ENCODE measurements at regions not wholly inside any gene's neighbourhood (a gene's known extent, or its start where the extent isn't known, plus 50 kb on each side); places are given as distances from the start of the nearest gene placed in this dataset.

DNA sequence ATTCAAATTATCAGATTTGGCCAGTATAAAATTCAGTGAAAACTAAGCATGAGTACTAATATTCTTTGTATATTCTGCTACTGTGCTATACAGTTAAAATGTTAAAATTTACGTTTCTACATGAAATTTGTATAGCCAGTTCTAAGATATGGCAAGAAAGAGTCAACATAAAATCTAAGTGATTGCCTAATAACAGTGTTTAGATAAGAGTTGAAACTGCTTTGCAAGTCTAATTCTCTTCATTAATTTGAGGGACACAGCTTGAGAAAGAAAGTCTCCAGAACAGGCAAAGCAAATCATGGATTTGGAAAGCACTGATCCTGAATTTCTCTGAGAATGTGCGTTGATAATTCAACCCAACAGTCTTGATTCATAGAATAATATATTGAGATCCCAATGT lies 630.9 kb upstream of the USP24 start:
- Histone ChIP-seq H3K4me2 (ENCODE audit: low read length) (no peak overlapping the region), H2AFZ (ENCODE audit: low read length) (no peak overlapping the region), H3K4me3 (ENCODE audit: low read length) (no peak overlapping the region), H3K79me2 (ENCODE audit: low read length) (no peaks in the 10 kb centered on the region), H3K9me3 (ENCODE audit: low read length) (no peaks in the 10 kb centered on the region), H3K27ac (ENCODE audit: low read length) (no peak overlapping the region), H3F3A (ENCODE audit: low read length, unreplicated experiment) (no peaks in the 10 kb centered on the region), H4K20me1 (ENCODE audit: low read length) (no peaks in the 10 kb centered on the region), H3K4me1 (ENCODE audit: insufficient read depth, low read length) (no peaks in the 10 kb centered on the region), H3K36me3 (ENCODE audit: low read depth, low read length) (no peaks in the 10 kb centered on the region), H3K9ac (ENCODE audit: low read length) (no peak overlapping the region), H3K9me2 (replicated peaks; ENCODE audit: low read length) (no peaks in the 10 kb centered on the region), H3K27me3 (ENCODE audit: low read length) (no peaks in the 10 kb centered on the region)
- POLR2A ChIA-PET (ENCODE audit: unreplicated experiment) = no interaction called here
- CTCF ChIA-PET = no interaction called here
- TF ChIP-seq EZH2 (IDR thresholded peaks at IDR 0.05; ENCODE audit: low read length, unreplicated experiment) = no peak
- TF ChIP-seq, protein P1, sequence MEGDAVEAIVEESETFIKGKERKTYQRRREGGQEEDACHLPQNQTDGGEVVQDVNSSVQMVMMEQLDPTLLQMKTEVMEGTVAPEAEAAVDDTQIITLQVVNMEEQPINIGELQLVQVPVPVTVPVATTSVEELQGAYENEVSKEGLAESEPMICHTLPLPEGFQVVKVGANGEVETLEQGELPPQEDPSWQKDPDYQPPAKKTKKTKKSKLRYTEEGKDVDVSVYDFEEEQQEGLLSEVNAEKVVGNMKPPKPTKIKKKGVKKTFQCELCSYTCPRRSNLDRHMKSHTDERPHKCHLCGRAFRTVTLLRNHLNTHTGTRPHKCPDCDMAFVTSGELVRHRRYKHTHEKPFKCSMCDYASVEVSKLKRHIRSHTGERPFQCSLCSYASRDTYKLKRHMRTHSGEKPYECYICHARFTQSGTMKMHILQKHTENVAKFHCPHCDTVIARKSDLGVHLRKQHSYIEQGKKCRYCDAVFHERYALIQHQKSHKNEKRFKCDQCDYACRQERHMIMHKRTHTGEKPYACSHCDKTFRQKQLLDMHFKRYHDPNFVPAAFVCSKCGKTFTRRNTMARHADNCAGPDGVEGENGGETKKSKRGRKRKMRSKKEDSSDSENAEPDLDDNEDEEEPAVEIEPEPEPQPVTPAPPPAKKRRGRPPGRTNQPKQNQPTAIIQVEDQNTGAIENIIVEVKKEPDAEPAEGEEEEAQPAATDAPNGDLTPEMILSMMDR (conservative IDR thresholded peaks at IDR 0.05; ENCODE audit: low read depth, low read length) = no peak
- TF ChIP-seq EZH2phosphoT487 (IDR thresholded peaks at IDR 0.05; ENCODE audit: borderline replicate concordance, low read length) = no peak
- ATAC-seq = no peak
- intact Hi-C loops (cut with micrococcal nuclease) = no loop called here
- no TSS peak for BruUV-seq (replicated peaks)
- no peak for DNase-seq

DNA sequence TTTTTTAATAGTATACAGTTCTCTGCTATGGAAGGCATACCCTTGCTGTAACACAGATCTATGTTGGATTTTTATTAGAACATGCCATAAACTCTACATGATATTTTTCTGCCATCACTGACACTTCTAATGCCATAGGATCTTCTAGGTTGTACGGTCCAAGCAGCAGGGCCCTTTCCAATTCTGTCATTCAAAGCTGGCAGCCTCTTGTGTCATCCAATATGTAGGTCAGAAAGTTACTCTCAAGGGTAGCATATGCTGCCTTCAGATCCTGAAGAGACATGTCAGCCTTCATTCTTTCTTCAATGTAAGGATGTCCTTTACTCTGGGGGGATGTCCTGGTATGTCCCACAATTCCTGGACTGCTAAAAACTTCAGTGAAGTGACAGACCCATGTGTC lies 629.2 kb upstream of the USP24 start:
- BruUV-seq (replicated peaks) = no TSS peak
- ChIA-PET POLR2A (ENCODE audit: unreplicated experiment) (no interaction called here), CTCF (no interaction called here)
- TF ChIP-seq, protein P1 (conservative IDR thresholded peaks at IDR 0.05; ENCODE audit: low read depth, low read length) = no peak
- H3K4me1 ChIP-seq (ENCODE audit: insufficient read depth, low read length) = no peaks in the 10 kb centered on the region
- DNase-seq (no peak), ATAC-seq (no peak)
- no peaks in the 10 kb centered on the region for H3K79me2 ChIP-seq (ENCODE audit: low read length)
- no peak overlapping the region for H3K27ac ChIP-seq (ENCODE audit: low read length)
- H3K9me3 ChIP-seq (ENCODE audit: low read length) = no peaks in the 10 kb centered on the region
- H3K27me3 ChIP-seq (ENCODE audit: low read length) = no peaks in the 10 kb centered on the region
- no peak overlapping the region for H2AFZ ChIP-seq (ENCODE audit: low read length)
- no peak overlapping the region for H3K4me2 ChIP-seq (ENCODE audit: low read length)
- H3K9me2 ChIP-seq (replicated peaks; ENCODE audit: low read length) = no peaks in the 10 kb centered on the region
- no peak overlapping the region for H3K4me3 ChIP-seq (ENCODE audit: low read length)
- H4K20me1 ChIP-seq (ENCODE audit: low read length) = no peaks in the 10 kb centered on the region
- no peak overlapping the region for H3K9ac ChIP-seq (ENCODE audit: low read length)
- H3K36me3 ChIP-seq (ENCODE audit: low read depth, low read length) = no peaks in the 10 kb centered on the region
- intact Hi-C loops (cut with micrococcal nuclease) = no loop called here
- no peaks in the 10 kb centered on the region for H3F3A ChIP-seq (ENCODE audit: low read length, unreplicated experiment)

DNA sequence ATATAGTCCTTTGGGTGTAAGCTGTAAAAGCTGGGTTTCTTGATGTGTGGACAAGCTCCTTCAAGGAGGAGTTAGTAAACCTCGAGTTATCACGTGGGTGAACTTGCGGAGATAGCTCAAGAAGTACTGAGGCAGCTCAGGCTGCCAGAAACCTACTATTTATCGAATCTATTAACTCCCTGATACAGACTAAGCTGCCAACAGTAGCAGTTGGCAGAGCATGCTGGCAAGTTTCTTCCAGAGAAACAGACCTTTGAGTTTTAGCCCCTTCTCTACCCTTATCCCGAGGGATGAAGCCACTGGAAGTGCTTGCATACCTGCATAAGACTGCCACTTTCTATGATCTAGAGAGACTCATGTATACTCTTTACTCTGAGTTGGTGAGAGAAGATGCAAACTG lies 624.5 kb upstream of the USP24 start:
- no peak overlapping the region for H3K4me3 ChIP-seq (ENCODE audit: low read length)
- H3K27ac ChIP-seq (ENCODE audit: low read length) = no peak overlapping the region
- no peak for DNase-seq
- no peak overlapping the region for H3K9ac ChIP-seq (ENCODE audit: low read length)
- ATAC-seq = no peak
- H3K9me3 ChIP-seq (ENCODE audit: low read length) = peaks cover 5% of the 10 kb centered on the region; the same call in 1 of the 2 replicates
- no peaks in the 10 kb centered on the region for H3F3A ChIP-seq (ENCODE audit: low read length, unreplicated experiment)
- intact Hi-C loops (cut with micrococcal nuclease) = loop anchor here (10.0 kb wide), 1 partner anchor 555 kb away; no protein-coding TSS in a partner anchor
- no peaks in the 10 kb centered on the region for H3K27me3 ChIP-seq (ENCODE audit: low read length)
- POLR2A ChIA-PET (ENCODE audit: unreplicated experiment) = interaction anchor here (0.6 kb wide), 1 partner anchor 486 kb away, joined by 5 read pairs; no protein-coding TSS in a partner anchor
- no peaks in the 10 kb centered on the region for H3K36me3 ChIP-seq (ENCODE audit: low read depth, low read length)
- no peak overlapping the region for H3K4me2 ChIP-seq (ENCODE audit: low read length)
- CTCF ChIA-PET = no interaction called here
- H2AFZ ChIP-seq (ENCODE audit: low read length) = no peak overlapping the region
- H4K20me1 ChIP-seq (ENCODE audit: low read length) = no peaks in the 10 kb centered on the region
- no peaks in the 10 kb centered on the region for H3K9me2 ChIP-seq (replicated peaks; ENCODE audit: low read length)
- H3K79me2 ChIP-seq (ENCODE audit: low read length) = no peaks in the 10 kb centered on the region
- TF ChIP-seq EZH2 (IDR thresholded peaks at IDR 0.05; ENCODE audit: low read length, unreplicated experiment) = no peak
- TF ChIP-seq, protein P1 (conservative IDR thresholded peaks at IDR 0.05; ENCODE audit: low read depth, low read length) = no peak
- no peak for TF ChIP-seq EZH2phosphoT487 (IDR thresholded peaks at IDR 0.05; ENCODE audit: borderline replicate concordance, low read length)
- H3K4me1 ChIP-seq (ENCODE audit: insufficient read depth, low read length) = no peaks in the 10 kb centered on the region
- BruUV-seq (replicated peaks) = no TSS peak
